GM18507 (cell line): ENCODE measurements at regions not wholly inside any gene's neighbourhood (a gene's known extent, or its start where the extent isn't known, plus 50 kb on each side); places are given as distances from the start of the nearest gene placed in this dataset.
"Not testable (repeated sequence)": the region's sequence is repeated elsewhere in the genome, so short reads cannot be mapped to it uniquely, and the experiment has no call there.

Source experiments
- DNase-seq: peaks from one replicate; pipeline ENCODE4 v3.0.0; 2011; ENCODE audit warnings: low read depth; ENCODE audit not compliant: insufficient read length; ENCODE audit errors: extremely low spot score
- FAIRE-seq: peaks from 2 replicates; lab custom pipeline; 2011; peaks lifted over from hg19 to GRCh38; lab: Jason Lieb, UNC

DNA sequence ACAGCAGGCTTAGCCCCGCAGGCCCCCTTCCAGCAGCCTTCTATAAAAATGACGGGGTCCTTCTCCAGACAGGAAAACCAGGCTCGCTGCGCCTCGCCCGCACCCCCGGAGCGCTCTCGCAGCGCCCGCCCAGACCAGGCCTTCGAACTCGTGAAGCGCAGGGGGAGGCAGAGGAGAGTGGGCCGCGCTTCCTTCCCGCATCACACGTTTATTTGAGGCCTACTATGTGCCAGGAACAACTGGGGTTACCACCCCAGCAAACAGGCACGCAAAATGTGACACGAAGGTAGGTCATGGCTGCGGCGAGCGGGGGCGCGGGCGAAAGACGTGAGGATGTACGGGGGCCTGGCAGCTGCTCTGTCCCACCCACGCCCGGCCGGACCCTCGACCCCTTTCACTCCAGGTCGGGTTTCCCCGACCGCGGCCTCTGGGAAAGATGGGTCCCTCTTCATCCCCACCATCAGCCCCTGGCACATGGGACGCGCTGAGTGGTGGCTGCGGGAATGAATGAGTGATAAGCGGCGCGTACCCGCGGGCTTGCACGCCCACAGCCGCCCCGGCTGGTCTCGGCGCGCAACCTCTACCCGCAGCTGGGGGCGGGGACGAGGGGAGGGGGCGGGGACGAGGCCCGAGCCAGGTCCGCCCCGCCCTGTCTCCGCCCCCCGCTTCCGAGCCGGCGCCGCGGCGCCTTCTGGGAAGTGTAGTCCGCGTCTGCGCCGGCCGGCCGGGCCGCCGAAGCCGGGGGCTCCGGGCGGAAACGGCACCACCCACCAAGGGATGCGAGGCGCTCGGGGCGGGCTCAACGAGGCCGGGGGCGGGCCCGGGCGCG is 59.1 kb downstream of the ZNF467 start:
- peak; percentile 91 for DNase-seq
- FAIRE-seq, result peak; percentile 78

DNA sequence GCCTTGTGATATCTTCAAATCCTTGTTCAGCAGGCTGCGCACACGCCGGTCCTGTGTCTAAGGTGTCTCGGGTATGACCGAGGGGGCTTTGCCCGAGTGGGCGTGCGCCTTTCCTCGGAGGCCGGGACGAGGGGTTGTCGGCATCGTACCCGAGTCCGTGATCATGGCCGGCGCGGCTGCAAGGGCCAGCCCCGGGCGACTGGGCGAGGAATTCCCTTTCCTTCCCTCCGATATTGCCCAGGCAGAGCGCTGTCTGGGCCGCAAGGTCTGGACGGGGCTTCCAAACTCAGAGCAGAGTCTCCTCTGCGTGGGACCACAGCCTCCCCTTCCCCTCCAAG is 59.7 kb downstream of the ZNF467 start:
- DNase-seq, result no peak
- no peak for FAIRE-seq

DNA sequence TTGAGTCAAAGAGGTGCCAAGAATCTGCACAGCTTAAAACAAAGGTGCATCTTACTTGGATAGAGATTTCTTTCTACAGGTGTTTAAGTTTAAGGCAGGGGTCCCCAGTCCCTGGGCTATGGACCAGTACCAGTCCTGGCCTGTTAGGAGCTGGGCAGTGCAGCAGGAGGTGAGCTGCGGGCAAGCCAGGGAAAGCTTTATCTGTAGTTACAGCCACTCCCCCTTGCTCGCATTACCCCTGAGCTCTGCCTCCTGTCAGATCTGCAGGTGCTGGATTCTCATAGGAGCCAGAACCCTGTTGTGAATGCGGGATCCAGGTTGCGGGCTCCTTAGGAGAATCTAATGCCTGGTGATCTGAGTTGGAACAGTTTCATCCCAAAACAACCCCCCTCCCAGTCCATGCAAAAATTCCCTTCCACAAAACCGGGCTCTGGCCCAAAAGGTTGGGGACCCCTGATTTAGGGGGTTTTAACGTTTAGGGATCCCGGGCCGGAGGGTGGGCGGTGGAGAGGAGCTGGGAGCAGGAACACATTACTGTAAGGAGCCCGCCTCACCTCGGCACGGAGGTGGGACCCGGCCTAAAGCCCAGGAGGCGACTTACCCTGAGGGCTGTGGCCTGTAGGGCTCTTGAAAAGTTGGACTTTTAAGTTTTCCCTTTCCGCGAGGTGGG is 60.2 kb downstream of the ZNF467 start:
- FAIRE-seq, result no peak
- DNase-seq, result no peak

DNA sequence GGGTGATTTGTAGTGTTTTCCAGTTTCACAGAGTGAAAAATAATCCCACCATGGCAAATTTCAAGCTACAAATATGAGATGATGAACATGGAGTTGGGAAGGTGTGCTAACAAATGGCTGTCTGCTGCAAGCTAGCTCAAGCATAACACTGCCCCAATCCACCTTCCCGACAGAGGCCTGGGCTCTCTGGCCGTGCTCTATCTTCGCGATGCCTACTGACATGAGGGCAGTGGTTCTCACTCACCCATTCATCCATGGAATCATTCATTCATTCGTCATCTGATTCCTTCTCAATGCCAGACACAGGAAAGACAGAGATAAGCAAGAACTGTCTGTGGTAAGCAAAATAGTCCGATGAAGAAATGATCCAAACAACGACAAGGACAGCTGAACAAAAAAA is 65.4 kb downstream of the ZNF467 start:
- FAIRE-seq, result no peak
- DNase-seq, result no peak

DNA sequence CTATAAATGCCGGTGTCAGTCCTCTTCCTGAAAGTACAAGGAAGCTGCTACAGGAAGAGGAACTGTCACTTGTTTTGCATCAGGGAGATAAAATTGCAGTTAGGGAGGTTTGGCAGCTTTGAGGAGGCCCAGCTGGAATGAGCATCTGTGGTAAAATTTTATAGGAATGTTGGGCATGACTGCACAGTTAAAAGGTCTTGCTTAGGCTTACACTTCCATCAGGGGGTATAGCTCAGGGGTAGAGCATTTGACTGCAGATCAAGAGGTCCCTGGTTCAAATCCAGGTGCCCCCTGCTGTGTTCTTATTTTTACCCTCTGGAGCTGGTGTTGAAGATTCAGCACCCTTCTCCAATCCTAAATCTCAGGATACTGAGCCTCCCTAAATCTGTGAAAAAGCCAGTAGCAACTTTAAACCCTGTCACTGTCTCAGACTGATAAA is 65.9 kb downstream of the ZNF467 start:
- DNase-seq, result no peak
- FAIRE-seq, result no peak

DNA sequence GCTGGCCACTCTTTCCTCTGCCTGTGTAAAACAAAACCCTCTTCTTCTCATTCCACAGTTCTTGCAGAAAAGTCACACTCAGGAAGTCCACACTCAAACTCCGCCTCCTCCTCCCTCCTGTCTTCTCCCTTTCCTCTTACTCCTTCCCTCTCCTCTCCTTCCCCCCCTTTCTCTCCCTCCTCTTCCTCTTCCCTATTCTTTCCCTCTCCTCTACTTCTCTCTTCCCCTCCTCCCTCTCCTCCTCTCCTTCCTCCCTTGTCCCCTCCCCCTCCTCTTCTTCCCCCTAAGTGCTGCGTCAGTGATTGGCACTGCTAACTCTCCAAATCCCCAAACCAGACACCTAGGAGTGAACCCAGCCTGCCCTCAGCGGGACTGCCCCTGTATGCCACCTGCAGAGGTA is 67.0 kb downstream of the ZNF467 start:
- FAIRE-seq (no peak), DNase-seq (no peak)

DNA sequence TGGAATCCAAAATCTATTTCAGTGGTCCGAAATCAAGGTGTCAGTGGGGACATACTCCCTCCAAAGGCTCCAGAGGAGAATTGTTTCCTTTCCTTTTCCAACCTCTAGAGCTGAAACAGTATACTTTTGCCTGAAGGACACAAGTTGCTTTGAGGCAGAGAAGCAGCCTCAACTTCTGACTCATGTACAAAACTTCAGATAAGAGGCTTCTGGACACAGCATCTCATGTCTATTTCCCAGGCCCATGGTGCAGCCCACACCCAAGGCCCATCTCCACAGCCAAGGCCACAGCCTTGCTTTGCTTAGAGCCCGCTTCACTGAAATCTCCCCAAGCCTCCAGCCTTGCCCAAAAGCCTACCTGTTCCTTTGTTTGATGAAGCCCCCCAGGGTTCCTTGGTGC is 68.9 kb downstream of the ZNF467 start:
- DNase-seq, result no peak
- no peak for FAIRE-seq

DNA sequence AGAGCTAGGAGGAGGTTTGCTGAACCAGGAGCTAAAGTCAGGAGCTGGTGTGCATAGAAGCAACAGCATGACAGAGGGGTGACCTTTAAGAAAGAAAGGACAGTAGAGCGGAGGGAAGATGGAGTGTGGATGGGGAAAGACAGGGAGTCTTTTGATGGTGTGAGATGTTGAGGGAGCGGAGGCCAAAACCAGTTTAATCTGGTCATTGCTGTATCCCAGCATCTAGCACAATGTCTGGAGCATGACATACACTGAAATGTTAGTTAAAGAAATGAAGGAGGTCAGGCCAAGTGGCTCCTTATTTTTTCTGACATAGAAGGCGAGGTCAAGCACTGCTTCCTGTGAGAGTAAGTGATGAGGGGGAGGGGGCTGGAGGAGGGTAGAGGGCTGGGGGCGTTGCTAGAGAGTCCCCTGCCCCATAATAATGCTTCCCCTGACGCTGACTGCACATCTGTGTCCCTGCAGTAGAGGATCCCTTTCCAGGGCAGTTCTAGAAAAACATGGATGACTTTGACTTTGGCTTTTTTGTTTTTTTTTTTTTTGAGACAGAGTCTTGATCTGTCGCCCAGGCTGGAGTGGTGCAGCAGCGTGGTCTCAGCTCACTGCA is 70.2 kb downstream of the ZNF467 start:
- DNase-seq (no peak), FAIRE-seq (no peak)

DNA sequence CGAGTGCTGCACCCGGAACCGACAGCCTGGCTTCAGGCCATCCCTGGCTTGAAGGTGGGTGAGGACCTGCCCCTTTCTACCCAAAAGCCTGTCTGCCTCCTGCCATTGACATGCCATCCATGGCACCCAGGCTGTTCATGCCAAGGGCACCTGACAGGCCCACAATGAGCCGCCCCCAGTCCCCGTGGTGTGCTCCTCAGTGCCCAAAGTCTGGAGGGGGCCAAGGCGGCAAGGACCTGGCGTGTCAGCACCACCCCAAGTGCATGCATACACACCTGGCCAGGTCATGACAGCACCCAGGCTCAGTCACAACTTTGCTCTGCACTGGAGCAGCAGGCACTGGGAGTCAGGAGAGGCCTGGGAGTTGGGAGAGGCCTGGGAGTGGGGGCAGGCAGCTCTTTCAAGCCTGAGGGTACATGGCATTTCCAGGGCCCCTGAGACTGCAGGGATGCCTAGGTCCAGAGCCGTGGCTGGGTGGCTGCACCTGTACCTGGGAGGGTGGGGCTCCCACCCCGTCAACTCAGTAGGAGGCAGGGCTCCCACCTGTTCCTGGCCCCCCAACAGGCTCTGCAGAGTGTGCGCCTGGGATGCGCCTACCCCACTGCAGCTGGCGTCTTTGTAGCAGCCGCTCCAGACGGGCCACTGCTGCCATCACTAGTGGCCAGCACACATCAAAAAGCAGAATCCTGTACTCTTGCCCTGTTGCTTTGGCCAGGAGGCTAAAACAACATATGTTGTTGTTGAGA is 71.7 kb downstream of the ZNF467 start:
- DNase-seq (no peak), FAIRE-seq (no peak)

DNA sequence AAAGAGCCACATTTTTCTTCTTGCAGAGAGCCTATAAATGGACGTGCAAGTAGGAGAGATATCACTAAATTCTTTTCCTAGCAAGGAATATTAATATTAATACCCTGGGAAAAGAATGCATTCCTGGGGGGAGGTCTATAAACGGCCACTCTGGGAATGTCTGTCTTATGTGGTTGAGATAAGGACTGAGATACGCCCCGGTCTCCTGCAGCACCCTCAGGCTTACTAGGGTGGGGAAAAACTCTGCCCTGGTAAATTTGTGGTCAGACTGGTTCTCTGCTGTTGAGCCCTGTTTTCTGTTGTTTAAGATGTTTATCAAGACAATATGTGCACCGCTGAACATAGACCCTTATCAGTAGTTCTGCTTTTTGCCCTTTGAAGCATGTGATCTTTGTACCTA is 75.6 kb downstream of the ZNF467 start:
- DNase-seq, FAIRE-seq: not testable (repeated sequence)

DNA sequence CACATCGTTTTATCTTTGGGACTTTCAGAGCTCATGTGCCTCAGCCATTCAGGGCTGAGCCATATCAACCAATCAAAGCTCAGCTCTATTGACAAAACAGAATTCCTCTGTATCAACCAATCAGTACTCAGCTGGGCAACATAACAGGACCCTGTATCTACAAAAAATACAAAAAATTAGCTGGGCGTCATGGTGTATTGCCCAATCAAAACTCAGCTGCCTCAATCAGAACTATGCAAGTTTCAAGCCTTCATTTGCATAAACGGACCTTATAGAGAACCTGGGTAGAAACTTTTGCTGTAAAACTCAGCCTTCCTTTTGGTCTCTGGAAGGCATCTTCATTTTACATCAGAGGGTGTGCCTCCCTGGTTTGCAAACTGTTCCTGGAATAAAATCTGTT is 77.1 kb downstream of the ZNF467 start:
- DNase-seq (no peak), FAIRE-seq (no peak)

DNA sequence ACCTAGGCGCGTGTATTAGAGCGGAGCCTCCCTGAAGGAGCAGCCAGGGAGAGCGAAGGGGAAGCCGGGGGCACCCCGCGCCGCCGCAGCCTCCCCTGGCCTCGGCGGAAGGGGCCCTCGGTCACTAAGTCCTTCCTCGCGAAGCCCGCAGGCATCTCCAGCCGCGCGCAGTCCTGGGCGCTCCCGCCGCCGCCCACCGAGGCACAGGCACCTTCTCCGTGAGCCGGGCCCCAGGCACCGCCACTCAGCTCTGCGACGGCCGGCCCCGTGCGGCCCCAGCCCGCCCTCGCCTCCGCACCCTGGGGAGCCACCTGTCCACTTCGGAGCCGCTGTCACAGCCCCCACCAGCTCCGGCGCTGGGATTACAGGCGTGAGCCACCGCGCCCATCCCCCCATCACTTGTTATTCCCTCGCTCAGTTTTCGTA is 80.8 kb downstream of the ZNF467 start:
- FAIRE-seq (no peak), DNase-seq (no peak)

DNA sequence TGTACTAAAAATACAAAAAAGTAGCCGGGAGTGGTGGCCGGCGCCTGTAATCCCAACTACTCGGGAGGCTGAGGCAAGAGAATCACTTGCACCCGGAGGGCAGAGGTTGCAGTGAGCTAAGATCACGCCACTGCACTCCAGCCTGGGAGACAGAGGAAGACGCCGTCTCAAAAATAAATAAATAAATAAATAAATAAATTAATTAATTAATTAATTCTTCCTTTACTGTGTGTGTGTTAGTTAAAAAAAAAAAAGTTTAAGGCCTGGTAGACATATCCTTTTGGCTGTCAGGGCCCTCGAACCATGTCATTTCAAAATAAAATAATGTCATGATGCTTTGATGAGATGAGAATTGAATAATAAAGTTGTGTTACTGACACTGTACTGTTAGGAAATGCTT is 81.3 kb downstream of the ZNF467 start:
- no peak for DNase-seq
- no peak for FAIRE-seq

DNA sequence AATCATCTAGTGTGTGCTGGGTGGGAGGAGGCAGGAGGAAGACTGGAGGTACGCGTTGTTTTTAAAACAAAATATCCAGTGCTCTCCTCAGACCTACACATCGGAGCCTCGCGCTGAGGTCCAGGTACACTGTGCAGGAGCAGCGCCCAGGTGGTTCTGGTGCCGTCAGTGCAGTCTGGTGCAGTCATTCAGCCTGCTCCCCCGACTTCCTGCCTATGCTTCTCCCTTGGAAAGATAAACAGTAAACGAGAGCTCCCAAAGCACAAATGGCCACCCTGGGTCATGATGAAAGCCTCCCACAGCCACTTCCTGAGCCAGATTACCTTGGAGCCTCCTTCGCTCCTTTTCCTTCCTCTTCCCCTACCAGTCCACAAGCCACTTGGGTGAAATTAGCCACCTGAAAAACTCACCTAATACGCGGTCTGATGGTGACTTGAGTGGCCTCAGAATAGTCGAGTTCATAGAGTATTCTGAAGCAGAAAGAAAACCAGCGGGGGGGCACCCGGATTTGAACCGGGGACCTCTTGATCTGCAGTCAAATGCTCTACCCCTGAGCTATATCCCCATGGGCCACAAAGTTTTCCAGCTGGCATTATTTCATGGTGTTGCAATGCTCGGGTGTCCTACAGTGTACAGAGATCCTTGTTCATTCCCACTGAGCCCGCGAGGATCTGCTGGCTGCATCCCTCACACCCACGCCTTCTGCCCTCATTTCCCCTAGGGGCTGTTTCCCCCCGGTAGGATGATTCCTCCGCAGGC is 82.5 kb downstream of the ZNF467 start:
- no peak for DNase-seq
- FAIRE-seq, result no peak

DNA sequence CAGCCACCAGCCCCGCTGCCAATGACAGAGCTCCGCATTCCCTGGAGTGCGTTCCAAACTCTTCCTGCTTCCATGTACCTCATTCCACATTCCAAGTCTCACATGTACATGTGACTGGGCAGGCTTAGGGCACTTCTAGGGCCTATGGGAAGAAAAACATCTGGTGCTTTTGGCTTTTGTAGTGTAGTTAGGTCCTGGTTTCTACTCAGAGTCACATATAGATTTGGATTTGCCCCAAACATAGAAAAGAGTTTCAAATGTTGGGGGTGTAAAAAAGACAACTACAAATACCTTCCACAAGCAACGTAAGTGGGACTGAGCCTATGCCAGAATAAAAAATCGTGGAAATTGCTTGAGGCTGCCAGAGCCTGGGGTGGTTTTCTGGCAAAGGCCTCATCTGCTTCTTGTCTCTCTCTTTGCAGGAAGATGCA is 84.1 kb downstream of the ZNF467 start:
- no peak for FAIRE-seq
- no peak for DNase-seq

DNA sequence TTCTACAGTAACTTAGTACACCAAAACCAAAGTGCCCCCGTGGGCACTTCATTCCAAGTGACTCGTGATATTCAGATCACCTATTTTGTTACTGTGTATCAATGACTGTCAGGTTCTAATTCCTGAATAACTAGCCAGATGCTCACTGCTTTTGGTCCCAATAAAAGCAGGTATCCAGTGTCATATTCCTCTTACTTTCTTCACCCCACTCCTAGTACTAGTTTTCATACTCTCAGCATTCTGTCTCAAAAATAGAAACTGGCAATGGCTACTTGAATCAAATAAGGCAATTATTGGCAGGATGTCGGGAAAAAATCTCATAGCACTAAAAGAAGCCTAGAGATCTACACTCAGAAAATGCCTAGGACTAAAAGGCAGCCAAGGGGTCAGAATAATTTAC is 84.6 kb downstream of the ZNF467 start:
- no peak for DNase-seq
- no peak for FAIRE-seq

DNA sequence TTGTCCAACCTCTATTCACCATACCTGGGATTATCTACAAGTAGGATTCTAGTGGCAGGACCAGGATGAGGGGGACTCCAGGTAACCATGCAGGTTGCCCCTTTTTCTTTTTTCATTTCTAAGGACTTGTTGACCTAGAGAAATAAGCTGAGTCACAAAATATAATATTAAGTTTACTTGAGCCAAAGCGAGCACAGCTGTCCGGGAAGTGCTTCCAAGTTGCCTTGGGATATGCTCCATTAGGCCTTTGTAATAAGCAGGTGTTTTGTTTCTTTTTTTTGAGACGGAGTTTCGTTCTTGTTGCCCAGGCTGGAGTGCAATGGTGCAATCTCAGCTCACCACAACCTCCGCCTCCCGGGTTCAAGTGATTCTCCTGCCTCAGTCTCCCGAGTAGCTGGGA is 85.6 kb downstream of the ZNF467 start:
- DNase-seq, FAIRE-seq: not testable (repeated sequence)

DNA sequence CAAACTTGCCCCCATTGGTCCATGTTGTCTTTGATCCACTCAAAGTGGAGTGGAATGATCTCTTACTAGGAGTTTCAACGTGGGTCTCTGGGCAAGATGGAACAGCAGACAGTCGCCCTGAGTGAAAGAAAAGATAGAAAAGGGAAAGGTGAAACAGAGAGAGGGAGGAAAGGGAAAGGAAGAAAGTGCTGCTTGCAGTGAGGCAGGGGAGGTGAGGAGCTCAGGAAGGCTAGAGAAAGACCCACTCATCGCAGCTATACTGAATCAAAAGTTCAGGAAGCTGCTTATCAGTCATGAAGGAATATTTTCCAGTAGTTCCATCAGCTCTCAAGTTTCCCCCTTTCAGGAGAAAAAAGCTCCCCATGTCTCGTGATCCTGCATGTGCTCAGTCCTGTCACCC is 86.9 kb downstream of the ZNF467 start:
- FAIRE-seq, result no peak

DNA sequence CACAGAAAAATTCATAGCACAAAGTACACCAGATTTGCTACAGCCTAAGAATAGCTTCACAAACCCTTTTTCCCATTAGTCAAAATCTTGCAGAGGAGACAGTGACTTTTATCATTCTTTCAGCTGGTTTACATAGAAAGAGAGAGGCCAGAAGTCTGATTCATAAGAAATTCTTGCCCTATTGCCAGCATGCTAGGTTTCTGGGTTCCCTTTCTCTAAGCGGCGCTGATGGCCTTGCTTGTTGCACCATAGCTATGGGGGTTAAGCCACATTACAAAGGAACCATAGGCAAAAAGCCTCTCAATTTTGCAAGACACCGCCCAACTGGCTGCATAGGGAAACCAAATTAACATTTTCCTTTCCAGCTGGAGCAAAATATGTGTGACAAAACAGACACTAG is 87.4 kb downstream of the ZNF467 start:
- FAIRE-seq, result no peak
- DNase-seq, result no peak

More for the DNA sequence above, 86.9 kb downstream of the ZNF467 start:
- DNase-seq, result no peak
